HEK293T (cell line): ENCODE measurements at regions not wholly inside any gene's neighbourhood (a gene's known extent, or its start where the extent isn't known, plus 50 kb on each side); places are given as distances from the start of the nearest gene placed in this dataset.

Source experiments
- BHLHE40 ChIP-seq: fragments of 450-650 bp; IDR thresholded peaks from 2 replicates; pipeline ENCODE4 v1.6.1; 2016; ENCODE audit warnings: mild to moderate bottlenecking, moderate library complexity, borderline replicate concordance
- ELF4 ChIP-seq: fragments of 450-650 bp; IDR thresholded peaks from 2 replicates; pipeline ENCODE4 v1.6.1; 2017; ENCODE audit warnings: antibody characterized with exemption
- FOXA1 ChIP-seq: fragments of 450-650 bp; IDR thresholded peaks from 2 replicates; pipeline ENCODE4 v1.6.1; 2016; ENCODE audit warnings: mild to moderate bottlenecking
- FOXK2 ChIP-seq: fragments of 450-650 bp; IDR thresholded peaks from 2 replicates; pipeline ENCODE4 v1.6.1; 2016; ENCODE audit warnings: mild to moderate bottlenecking
- FOXM1 ChIP-seq: fragments of 450-650 bp; IDR thresholded peaks from 2 replicates; pipeline ENCODE4 v1.6.1; 2017; ENCODE audit warnings: mild to moderate bottlenecking, borderline replicate concordance
- HDGF ChIP-seq: fragments of 450-650 bp; IDR thresholded peaks from 2 replicates; pipeline ENCODE4 v1.6.1; 2017; ENCODE audit warnings: antibody characterized with exemption, borderline replicate concordance
- L3MBTL2 ChIP-seq: fragments of 450-650 bp; conservative IDR thresholded peaks from 2 replicates; pipeline ENCODE4 v1.6.1; 2016; ENCODE audit warnings: mild to moderate bottlenecking
- SUZ12 ChIP-seq: fragments of 450-650 bp; IDR thresholded peaks from 2 replicates; pipeline ENCODE4 v1.6.1; 2016; ENCODE audit warnings: mild to moderate bottlenecking
- ZNF384 ChIP-seq: fragments of 450-650 bp; IDR thresholded peaks from 2 replicates; pipeline ENCODE4 v1.6.1; 2016

- TF ChIP-seq HDGF (no peak), FOXA1 (no peak), SUZ12 (no peak), BHLHE40 (no peak), ELF4 (no peak), ZNF384 (no peak), L3MBTL2 (no peak), FOXM1 (no peak), FOXK2 (no peak)
Observed at GRCh38 chr14:90472632-90473031, 75.8 kb downstream of the CALM1 start.
